ENCODE measurements at regions not wholly inside any gene's neighbourhood (a gene's known extent, or its start where the extent isn't known, plus 50 kb on each side); places are given as distances from the start of the nearest gene placed in this dataset.
"Not testable (repeated sequence)": the region's sequence is repeated elsewhere in the genome, so short reads cannot be mapped to it uniquely, and the experiment has no call there.

DNA sequence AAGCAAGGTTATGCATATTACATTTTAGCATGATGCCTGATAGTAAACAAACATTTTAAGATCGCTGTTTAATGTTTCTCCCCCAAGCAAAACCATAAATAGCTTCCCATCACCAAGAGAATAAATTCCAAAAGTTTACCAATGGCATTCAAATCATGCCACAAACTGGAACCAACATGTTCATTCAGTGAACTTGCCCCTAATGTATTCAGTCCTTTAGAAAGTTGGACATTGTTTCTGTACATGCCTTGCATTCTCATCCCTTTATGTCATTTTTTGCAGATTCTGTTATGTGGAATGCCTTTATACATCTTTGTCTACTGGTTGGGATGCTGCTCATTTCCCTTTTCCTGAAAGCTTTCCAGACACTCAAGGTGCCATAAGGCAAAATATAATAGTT lies 105.5 kb downstream of the PYDC2 start:
- ATAC-seq = no peak
- Histone ChIP-seq H3K9me3 (no peaks in the 10 kb centered on the region), H3K4me1 (ENCODE audit: low read depth) (no peaks in the 10 kb centered on the region), H3K36me3 (ENCODE audit: low read depth) (no peaks in the 10 kb centered on the region), H3K4me3 (no peak overlapping the region)
- intact Hi-C loops (cut with DNase I, micrococcal nuclease) = no loop called here
- TF ChIP-seq, protein P1, sequence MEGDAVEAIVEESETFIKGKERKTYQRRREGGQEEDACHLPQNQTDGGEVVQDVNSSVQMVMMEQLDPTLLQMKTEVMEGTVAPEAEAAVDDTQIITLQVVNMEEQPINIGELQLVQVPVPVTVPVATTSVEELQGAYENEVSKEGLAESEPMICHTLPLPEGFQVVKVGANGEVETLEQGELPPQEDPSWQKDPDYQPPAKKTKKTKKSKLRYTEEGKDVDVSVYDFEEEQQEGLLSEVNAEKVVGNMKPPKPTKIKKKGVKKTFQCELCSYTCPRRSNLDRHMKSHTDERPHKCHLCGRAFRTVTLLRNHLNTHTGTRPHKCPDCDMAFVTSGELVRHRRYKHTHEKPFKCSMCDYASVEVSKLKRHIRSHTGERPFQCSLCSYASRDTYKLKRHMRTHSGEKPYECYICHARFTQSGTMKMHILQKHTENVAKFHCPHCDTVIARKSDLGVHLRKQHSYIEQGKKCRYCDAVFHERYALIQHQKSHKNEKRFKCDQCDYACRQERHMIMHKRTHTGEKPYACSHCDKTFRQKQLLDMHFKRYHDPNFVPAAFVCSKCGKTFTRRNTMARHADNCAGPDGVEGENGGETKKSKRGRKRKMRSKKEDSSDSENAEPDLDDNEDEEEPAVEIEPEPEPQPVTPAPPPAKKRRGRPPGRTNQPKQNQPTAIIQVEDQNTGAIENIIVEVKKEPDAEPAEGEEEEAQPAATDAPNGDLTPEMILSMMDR (IDR thresholded peaks at IDR 0.05) = no peak
- no peak for DNase-seq

DNA sequence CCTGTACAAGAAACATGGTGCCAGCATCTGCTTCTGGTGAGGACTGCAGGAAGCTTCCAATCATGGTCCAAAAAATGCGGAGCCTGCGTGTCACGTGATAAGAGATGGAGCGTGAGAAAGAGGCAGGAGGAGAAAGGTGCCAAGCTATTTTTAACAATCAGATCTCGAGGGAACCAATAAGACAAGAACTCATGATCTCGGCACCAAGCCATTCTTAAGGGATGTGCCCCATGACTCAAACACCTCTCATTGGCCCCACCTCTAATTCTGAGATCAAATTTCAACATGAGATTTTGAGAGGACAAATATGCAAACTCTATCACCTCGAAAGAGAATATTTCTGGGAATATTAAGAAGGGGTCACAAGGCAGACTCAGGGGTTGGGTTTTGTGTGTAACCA lies 107.2 kb downstream of the PYDC2 start:
- DNase-seq (no peak), ATAC-seq (no peak)
- no peaks in the 10 kb centered on the region for H3K4me1 ChIP-seq (ENCODE audit: low read depth)
- no peaks in the 10 kb centered on the region for H3K36me3 ChIP-seq (ENCODE audit: low read depth)
- TF ChIP-seq, protein P1 (IDR thresholded peaks at IDR 0.05) = no peak
- intact Hi-C loops (cut with DNase I, micrococcal nuclease) = no loop called here
- H3K9me3 ChIP-seq = no peaks in the 10 kb centered on the region
- no peak overlapping the region for H3K4me3 ChIP-seq

DNA sequence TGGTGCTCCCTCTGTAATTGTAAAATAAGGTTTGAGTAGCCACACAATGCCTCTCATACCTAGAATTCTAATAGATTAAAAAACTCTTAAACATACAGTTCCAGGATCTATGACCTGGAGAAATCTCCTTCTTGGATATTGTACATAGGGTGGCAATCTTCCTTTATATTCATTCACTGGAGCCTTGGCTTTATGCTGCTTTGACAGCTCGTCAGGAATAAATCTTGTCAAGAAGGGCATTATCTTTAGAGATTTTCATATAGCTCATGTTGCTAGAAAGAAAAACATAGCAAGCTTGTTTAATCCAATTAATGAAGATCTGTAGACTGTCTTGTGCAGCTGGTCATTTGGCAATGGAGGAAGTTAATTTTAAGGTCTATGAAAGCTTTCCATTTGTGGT lies 131.1 kb downstream of the PYDC2 start:
- Histone ChIP-seq H3K36me3 (ENCODE audit: low read depth) (no peaks in the 10 kb centered on the region), H3K9me3 (no peaks in the 10 kb centered on the region), H3K4me3 (no peak overlapping the region), H3K4me1 (ENCODE audit: low read depth) (no peaks in the 10 kb centered on the region)
- ATAC-seq (no peak), DNase-seq (no peak)
- TF ChIP-seq, protein P1 (IDR thresholded peaks at IDR 0.05) = no peak
- intact Hi-C loops (cut with DNase I, micrococcal nuclease) = no loop called here

DNA sequence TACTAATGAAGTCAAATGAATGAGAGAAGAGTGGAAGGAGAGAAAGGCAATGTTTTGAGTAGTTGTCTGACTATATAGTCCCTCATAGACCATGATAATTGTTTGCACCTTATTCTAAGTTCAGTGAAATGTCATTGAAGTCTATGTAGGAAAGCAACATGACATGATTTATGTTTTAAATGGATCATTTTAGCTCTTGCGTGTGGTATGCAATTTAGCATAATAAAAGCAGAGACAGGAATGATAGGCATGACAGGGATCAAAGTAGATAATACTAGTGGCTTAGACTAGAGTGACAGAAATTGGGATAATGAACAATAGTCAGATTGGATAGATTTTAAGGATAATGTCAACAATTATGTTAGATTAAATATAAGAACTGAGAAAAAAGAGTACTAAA lies 132.5 kb downstream of the PYDC2 start:
- H3K36me3 ChIP-seq (ENCODE audit: low read depth) = no peaks in the 10 kb centered on the region
- intact Hi-C loops (cut with DNase I, micrococcal nuclease) = no loop called here

DNA sequence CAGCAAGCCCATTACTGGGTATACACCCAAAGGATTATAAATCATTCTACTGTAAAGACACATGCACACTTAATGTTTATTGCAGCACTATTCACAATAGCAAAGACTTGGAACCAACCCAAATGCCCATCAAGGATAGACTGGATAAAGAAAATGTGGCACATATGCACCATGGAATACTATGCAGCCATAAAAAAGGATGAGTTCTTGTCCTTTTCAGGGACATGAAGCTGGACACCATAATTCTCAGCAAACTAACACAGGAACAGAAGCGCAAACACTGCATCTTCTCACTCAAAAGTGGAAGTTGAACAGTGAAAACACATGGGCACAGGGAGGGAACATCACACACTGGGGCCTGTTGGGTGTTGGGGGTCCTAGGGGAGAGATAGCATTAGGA lies 154.5 kb downstream of the PYDC2 start:
- H3K4me1 ChIP-seq (ENCODE audit: low read depth); intact Hi-C loops (cut with DNase I, micrococcal nuclease); H3K4me3 ChIP-seq; ATAC-seq; H3K9me3 ChIP-seq; DNase-seq; H3K36me3 ChIP-seq (ENCODE audit: low read depth): not testable (repeated sequence)

More for the DNA sequence above, 132.5 kb downstream of the PYDC2 start:
- TF ChIP-seq, protein P1 (IDR thresholded peaks at IDR 0.05) = no peak
- ATAC-seq = no peak
- Histone ChIP-seq H3K4me1 (ENCODE audit: low read depth) (no peaks in the 10 kb centered on the region), H3K9me3 (no peaks in the 10 kb centered on the region), H3K4me3 (no peak overlapping the region)
- DNase-seq = no peak

DNA sequence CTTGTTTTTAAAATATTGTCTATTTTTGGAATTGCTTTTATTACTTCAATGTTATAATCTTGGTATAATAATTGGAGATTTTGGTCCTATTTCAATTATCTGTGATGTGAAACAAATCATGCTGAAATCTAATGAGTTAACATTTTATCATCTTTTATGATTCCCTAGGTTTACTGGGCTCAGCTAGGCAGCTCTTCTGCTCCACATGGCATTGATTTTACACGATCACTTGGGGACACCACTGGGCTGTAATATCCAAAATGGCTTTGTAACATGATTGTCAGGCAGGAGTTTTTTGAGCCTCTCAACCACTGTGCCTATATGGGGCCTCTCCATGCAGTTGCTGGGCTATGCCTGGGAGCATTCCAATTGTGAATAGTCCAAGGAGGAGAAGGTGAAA lies 163.3 kb downstream of the PYDC2 start:
- TF ChIP-seq, protein P1 (IDR thresholded peaks at IDR 0.05) = no peak
- Histone ChIP-seq H3K36me3 (ENCODE audit: low read depth) (no peaks in the 10 kb centered on the region), H3K9me3 (no peaks in the 10 kb centered on the region), H3K4me1 (ENCODE audit: low read depth) (no peaks in the 10 kb centered on the region), H3K4me3 (no peak overlapping the region)
- ATAC-seq (no peak), DNase-seq (no peak)
- intact Hi-C loops (cut with DNase I, micrococcal nuclease) = no loop called here
